GM12878 (cell line): ENCODE measurements at regions not wholly inside any gene's neighbourhood (a gene's known extent, or its start where the extent isn't known, plus 50 kb on each side); places are given as distances from the start of the nearest gene placed in this dataset.

Source experiments
- ATAC-seq: fragments of 200-7000 bp; cut with Tn5 transposase; 3 replicates; pipeline ENCODE4 v1.9.1; 2020; ENCODE audit warnings: mild to moderate bottlenecking, moderate library complexity
- BruUV-seq: library from RNA; stranded (reverse); fragments of 400-500 nt; replicated peaks from 2 replicates; lab custom pipeline; 2021; lab: Mats Ljungman, UMichigan
- CTCF ChIA-PET: fragments of 300-600 bp; sonication (Branson Sonifier 250); formaldehyde crosslinking; extraction: SDS; loops from one replicate; lab custom pipeline; 2021; ENCODE audit warnings: inconsistent platforms; lab: Yijun Ruan, JAX
- POLR2A ChIA-PET: fragments of 350-600 bp; formaldehyde crosslinking; extraction: SDS; loops from one replicate; lab custom pipeline; 2021; ENCODE audit warnings: inconsistent platforms; lab: Charles Lee
- RAD21 ChIA-PET: fragments of 300-600 bp; sonication (Branson Sonifier 250); formaldehyde crosslinking; loops from one replicate; lab custom pipeline; 2023; ENCODE audit warnings: antibody characterized with exemption; ENCODE audit not compliant: unreplicated experiment; lab: Charles Lee
- SMC1A ChIA-PET: fragments of 300-600 bp; sonication (Branson Sonifier 250); formaldehyde crosslinking; loops from one replicate; lab custom pipeline; 2023; ENCODE audit not compliant: unreplicated experiment, uncharacterized antibody; lab: Charles Lee
- DNase-seq: peaks from one replicate; pipeline ENCODE4 v3.0.0-alpha.2; 2011; ENCODE audit warnings: low read depth, low spot score
- FAIRE-seq: peaks from 3 replicates; lab custom pipeline; 2011; peaks lifted over from hg19 to GRCh38; lab: Jason Lieb, UNC
- H2AFZ ChIP-seq: 2 replicates; pipeline ENCODE4 v1.6.0; 2011; ENCODE audit warnings: low read depth, low read length, control low read depth; ENCODE audit not compliant: control insufficient read depth
- H3K27ac ChIP-seq: 2 replicates; pipeline ENCODE4 v1.5.1; 2011; ENCODE audit warnings: control low read depth; ENCODE audit not compliant: control insufficient read depth, insufficient read depth
- H3K27me3 ChIP-seq, 2 experiments: replicated peaks in 1 of 2; 2 replicates each; pipeline versions ENCODE4 v1.6.0 to v1.6.1; 2011; ENCODE audit warnings: low read length in 1 of 2; ENCODE audit not compliant: control insufficient read depth in 2 of 2, insufficient read depth in 2 of 2
- H3K36me3 ChIP-seq, 2 experiments: 2 replicates each; pipeline ENCODE4 v1.5.1; 2011; ENCODE audit warnings: low read length in 1 of 2; ENCODE audit not compliant: control insufficient read depth in 2 of 2, insufficient read depth in 2 of 2
- H3K4me1 ChIP-seq: 2 replicates; pipeline ENCODE4 v1.6.1; 2011; ENCODE audit warnings: mild to moderate bottlenecking, low read length, moderate library complexity, mixed read lengths; ENCODE audit not compliant: control insufficient read depth, insufficient read depth
- H3K4me2 ChIP-seq: 2 replicates; pipeline ENCODE4 v1.6.0; 2011; ENCODE audit warnings: control low read depth; ENCODE audit not compliant: control insufficient read depth, insufficient read depth
- H3K4me3 ChIP-seq: fragments of 200-600 bp; sonication (generic); 2 replicates; pipeline ENCODE4 v1.5.1; 2016
- H3K79me2 ChIP-seq: 2 replicates; pipeline ENCODE4 v1.6.0; 2011; ENCODE audit warnings: low read length; ENCODE audit not compliant: control insufficient read depth, insufficient read depth
- H3K9ac ChIP-seq: 2 replicates; pipeline ENCODE4 v1.8.0; 2011; ENCODE audit warnings: low read length, control low read depth, mixed read lengths; ENCODE audit not compliant: control insufficient read depth, insufficient read depth
- H3K9me3 ChIP-seq: replicated peaks from 3 replicates; pipeline ENCODE4 v1.5.1; 2011; ENCODE audit warnings: mild to moderate bottlenecking, low read length; ENCODE audit not compliant: control insufficient read depth, insufficient read depth
- H4K20me1 ChIP-seq: 2 replicates; pipeline ENCODE4 v1.6.0; 2011; ENCODE audit not compliant: control insufficient read depth, insufficient read depth
- CBX3 ChIP-seq: fragments of 200-600 bp; sonication (generic); IDR thresholded peaks from 2 replicates; pipeline ENCODE4 v1.6.1; 2016; ENCODE audit warnings: low read depth, borderline replicate concordance
- CHD2 ChIP-seq: IDR thresholded peaks from 2 replicates; pipeline ENCODE4 v1.6.1; 2011; ENCODE audit warnings: low read depth, low read length, improper control_type of control experiment, borderline replicate concordance
- ETV6 ChIP-seq, 2 experiments: fragments of 450-650 bp in 1 of 2; IDR thresholded peaks in 1 of 2; conservative IDR thresholded peaks in 1 of 2; 2 replicates each; pipeline ENCODE4 v1.6.1; 2014; ENCODE audit warnings: antibody characterized with exemption in 1 of 2, borderline replicate concordance in 1 of 2, low read depth in 1 of 2, mild to moderate bottlenecking in 1 of 2, moderate library complexity in 1 of 2
- IKZF1 ChIP-seq: fragments of 450-650 bp; conservative IDR thresholded peaks from 2 replicates; pipeline ENCODE4 v1.6.1; 2017; ENCODE audit warnings: antibody characterized with exemption, mild to moderate bottlenecking
- IKZF2 ChIP-seq, 2 experiments: fragments of 450-650 bp; IDR thresholded peaks; 2 replicates each; pipeline ENCODE4 v1.6.1; 2017; ENCODE audit warnings: mild to moderate bottlenecking in 2 of 2, moderate library complexity in 2 of 2
- POLR2AphosphoS2 ChIP-seq: IDR thresholded peaks from 2 replicates; pipeline ENCODE4 v1.6.1; 2011; ENCODE audit warnings: low read depth, mild to moderate bottlenecking, low read length, improper control_type of control experiment, moderate library complexity
- RAD51 ChIP-seq: fragments of 450-650 bp; IDR thresholded peaks from 2 replicates; pipeline ENCODE4 v1.6.1; 2016; ENCODE audit warnings: moderate library complexity, mild to moderate bottlenecking, inconsistent platforms
- RBBP5 ChIP-seq: fragments of 200-600 bp; sonication (generic); conservative IDR thresholded peaks from 2 replicates; pipeline ENCODE4 v1.6.1; 2016
- SREBF1 ChIP-seq: IDR thresholded peaks from 2 replicates; pipeline ENCODE4 v1.6.1; 2012; ENCODE audit warnings: mild to moderate bottlenecking, low read length
- SRF ChIP-seq, 2 experiments: IDR thresholded peaks; 2 replicates each; pipeline ENCODE4 v1.6.1; 2011; ENCODE audit warnings: low read depth in 2 of 2, low read length in 2 of 2, mild to moderate bottlenecking in 1 of 2, moderate library complexity in 1 of 2
- ZZZ3 ChIP-seq: IDR thresholded peaks from 2 replicates; pipeline ENCODE4 v1.6.1; 2011; ENCODE audit warnings: low read depth; ENCODE audit not compliant: control insufficient read depth, insufficient read length
- WGBS: methylation state at CpG from one replicate; pipeline ENCODE4 v1.1.6; 2016; ENCODE audit warnings: low lambda C conversion rate; ENCODE audit not compliant: insufficient replicate concordance, insufficient coverage; ENCODE audit errors: missing lambda C conversion rate; 5-methylcytosine and 5-hydroxymethylcytosine counted together
- in situ Hi-C: fragments of 300-500 bp; cut with MboI; formaldehyde crosslinking; loops from 9 replicates; pipeline ENCODE4 v1.14.3; 2018; ENCODE audit warnings: mixed read lengths
- intact Hi-C: fragments of 100-400 bp; cut with micrococcal nuclease; formaldehyde crosslinking; loops from one replicate; pipeline ENCODE4 v1.14.2; 2022; ENCODE audit not compliant: unreplicated experiment
- TF ChIP-seq, protein P1 (sequence below): IDR thresholded peaks from 2 replicates; pipeline ENCODE4 v1.6.1; 2012; ENCODE audit warnings: low read depth, low read length, improper control_type of control experiment
- TF ChIP-seq, protein P2 (sequence below): IDR thresholded peaks from 2 replicates; pipeline ENCODE4 v1.6.1; 2011; ENCODE audit warnings: borderline replicate concordance, low read depth, mild to moderate bottlenecking, moderate library complexity, low read length; ENCODE audit not compliant: insufficient read depth, poor library complexity, severe bottlenecking
- TF ChIP-seq, protein P3 (sequence below): IDR thresholded peaks from 2 replicates; pipeline ENCODE4 v1.6.1; 2011; ENCODE audit warnings: low read depth, low read length, improper control_type of control experiment, borderline replicate concordance

GRCh38 chr1:79302380-79302930, 295.9 kb upstream of the ADGRL4 start:
- CTCF ChIA-PET = no interaction called here
- H3K36me3 ChIP-seq = no peaks in the 10 kb centered on the region
- no peak for FAIRE-seq
- no peak overlapping the region for H3K4me2 ChIP-seq
- no TSS peak for BruUV-seq
- DNase-seq = no peak
- WGBS = 3% methylated on average over 6 of the region's 6 CpGs
- H3K4me1 ChIP-seq = no peaks in the 10 kb centered on the region
- RAD21 ChIA-PET = no interaction called here
- POLR2A ChIA-PET = no interaction called here
- H2AFZ ChIP-seq = no peak overlapping the region
- H3K27me3 ChIP-seq = no peaks in the 10 kb centered on the region
- no peak for ATAC-seq
- SMC1A ChIA-PET = interaction anchor here (1.4 kb wide), 1 partner anchor 9 kb away, joined by 3 read pairs; no protein-coding TSS in a partner anchor
- no peaks in the 10 kb centered on the region for H3K79me2 ChIP-seq
- in situ Hi-C loops (no loop called here), intact Hi-C loops (no loop called here)
- no peaks in the 10 kb centered on the region for H4K20me1 ChIP-seq
- no peak overlapping the region for H3K27ac ChIP-seq
- no peak overlapping the region for H3K4me3 ChIP-seq
- TF ChIP-seq RAD51 (peak; percentile 20; the same call in 1 of the 2 replicates), ETV6 (conservative IDR thresholded peaks at IDR 0.05 in 1 of 2, IDR thresholded peaks at IDR 0.05 in 1 of 2; ENCODE audit: borderline replicate concordance in 1 of 2, low read depth in 1 of 2) (no peak)
- no peaks in the 10 kb centered on the region for H3K9me3 ChIP-seq
- H3K9ac ChIP-seq = no peak overlapping the region

- Histone ChIP-seq H3K4me3 (no peak overlapping the region), H3K27ac (no peak overlapping the region), H2AFZ (no peak overlapping the region), H3K79me2 (no peaks in the 10 kb centered on the region), H3K27me3 (no peaks in the 10 kb centered on the region; a peak in 1 of 4 replicates), H3K36me3 (no peaks in the 10 kb centered on the region), H3K9me3 (no peaks in the 10 kb centered on the region), H3K4me1 (no peaks in the 10 kb centered on the region), H3K4me2 (no peak overlapping the region), H4K20me1 (no peaks in the 10 kb centered on the region), H3K9ac (no peak overlapping the region)
- in situ Hi-C loops (no loop called here), intact Hi-C loops (no loop called here)
- ATAC-seq = no peak
- no peak for FAIRE-seq
- ChIA-PET CTCF (no interaction called here), RAD21 (no interaction called here), SMC1A (no interaction called here), POLR2A (no interaction called here)
- BruUV-seq = no TSS peak
- DNase-seq = no peak
- WGBS = 30% methylated on average over 3 of the region's 3 CpGs
- TF ChIP-seq CBX3 (no peak), IKZF2 (IDR thresholded peaks at IDR 0.05) (no peak), SREBF1 (no peak), POLR2AphosphoS2 (no peak), CHD2 (no peak), RBBP5 (no peak), IKZF1 (no peak), SRF (IDR thresholded peaks at IDR 0.05; ENCODE audit: low read depth in 2 of 2, low read length in 2 of 2) (no peak), ZZZ3 (no peak)
- TF ChIP-seq, protein P1, sequence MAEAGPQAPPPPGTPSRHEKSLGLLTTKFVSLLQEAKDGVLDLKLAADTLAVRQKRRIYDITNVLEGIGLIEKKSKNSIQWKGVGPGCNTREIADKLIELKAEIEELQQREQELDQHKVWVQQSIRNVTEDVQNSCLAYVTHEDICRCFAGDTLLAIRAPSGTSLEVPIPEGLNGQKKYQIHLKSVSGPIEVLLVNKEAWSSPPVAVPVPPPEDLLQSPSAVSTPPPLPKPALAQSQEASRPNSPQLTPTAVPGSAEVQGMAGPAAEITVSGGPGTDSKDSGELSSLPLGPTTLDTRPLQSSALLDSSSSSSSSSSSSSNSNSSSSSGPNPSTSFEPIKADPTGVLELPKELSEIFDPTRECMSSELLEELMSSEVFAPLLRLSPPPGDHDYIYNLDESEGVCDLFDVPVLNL = no peak
- TF ChIP-seq, protein P2, sequence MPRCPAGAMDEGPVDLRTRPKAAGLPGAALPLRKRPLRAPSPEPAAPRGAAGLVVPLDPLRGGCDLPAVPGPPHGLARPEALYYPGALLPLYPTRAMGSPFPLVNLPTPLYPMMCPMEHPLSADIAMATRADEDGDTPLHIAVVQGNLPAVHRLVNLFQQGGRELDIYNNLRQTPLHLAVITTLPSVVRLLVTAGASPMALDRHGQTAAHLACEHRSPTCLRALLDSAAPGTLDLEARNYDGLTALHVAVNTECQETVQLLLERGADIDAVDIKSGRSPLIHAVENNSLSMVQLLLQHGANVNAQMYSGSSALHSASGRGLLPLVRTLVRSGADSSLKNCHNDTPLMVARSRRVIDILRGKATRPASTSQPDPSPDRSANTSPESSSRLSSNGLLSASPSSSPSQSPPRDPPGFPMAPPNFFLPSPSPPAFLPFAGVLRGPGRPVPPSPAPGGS = no peak
- TF ChIP-seq, protein P3, sequence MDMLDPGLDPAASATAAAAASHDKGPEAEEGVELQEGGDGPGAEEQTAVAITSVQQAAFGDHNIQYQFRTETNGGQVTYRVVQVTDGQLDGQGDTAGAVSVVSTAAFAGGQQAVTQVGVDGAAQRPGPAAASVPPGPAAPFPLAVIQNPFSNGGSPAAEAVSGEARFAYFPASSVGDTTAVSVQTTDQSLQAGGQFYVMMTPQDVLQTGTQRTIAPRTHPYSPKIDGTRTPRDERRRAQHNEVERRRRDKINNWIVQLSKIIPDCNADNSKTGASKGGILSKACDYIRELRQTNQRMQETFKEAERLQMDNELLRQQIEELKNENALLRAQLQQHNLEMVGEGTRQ = no peak
Observed at GRCh38 chr1:79295967-79296366, 289.4 kb upstream of the ADGRL4 start.
